Esophagus (tissue), 2 donors: ENCODE measurements at regions not wholly inside any gene's neighbourhood (a gene's known extent, or its start where the extent isn't known, plus 50 kb on each side); places are given as distances from the start of the nearest gene placed in this dataset.

ENCODE experiments used
- H3K27ac ChIP-seq, 2 donors: one replicate each; pipeline ENCODE4 v1.5.1; 2013; ENCODE audit warnings: low read depth in 2 of 2, mild to moderate bottlenecking in 2 of 2, inconsistent platforms in 1 of 2, low read length in 1 of 2, moderate library complexity in 1 of 2
- H3K27me3 ChIP-seq, 2 donors: one replicate each; pipeline ENCODE4 v1.6.1; 2013; ENCODE audit warnings: low read length in 2 of 2, control low read depth in 1 of 2, mild to moderate bottlenecking in 1 of 2; ENCODE audit not compliant: insufficient read depth in 2 of 2, control insufficient read depth in 1 of 2
- H3K36me3 ChIP-seq, 2 donors: one replicate each; pipeline ENCODE4 v1.6.1; 2013; ENCODE audit warnings: low read length in 1 of 2; ENCODE audit not compliant: control insufficient read depth in 2 of 2, insufficient read depth in 2 of 2
- H3K4me1 ChIP-seq, 2 donors: one replicate each; pipeline ENCODE4 v1.6.1; 2013; ENCODE audit warnings: low read length in 1 of 2; ENCODE audit not compliant: control insufficient read depth in 2 of 2, insufficient read depth in 2 of 2
- H3K4me3 ChIP-seq, 2 donors: one replicate each; pipeline ENCODE4 v1.5.1; 2013; ENCODE audit warnings: low read length in 2 of 2, mild to moderate bottlenecking in 2 of 2, low read depth in 1 of 2, moderate library complexity in 1 of 2
- H3K9me3 ChIP-seq, 2 donors: one replicate each; pipeline ENCODE4 v1.6.1; 2013; ENCODE audit warnings: mild to moderate bottlenecking in 2 of 2, low read depth in 1 of 2, low read length in 1 of 2, moderate library complexity in 1 of 2; ENCODE audit not compliant: control insufficient read depth in 2 of 2, insufficient read depth in 1 of 2
- WGBS, 2 donors: extraction: QIAGEN DNeasy Blood & Tissue Kit; methylation state at CpG; one replicate each; pipeline ENCODE4 v1.1.7; 2013; 5-methylcytosine and 5-hydroxymethylcytosine counted together
- donor health status: healthy with polysubstance abuse.
- donor health status: Bipolar disorder and iron deficiency.

- WGBS, 2 donors = 85 to 94% methylated on average over 1 of the region's 1 CpG
Measured at GRCh38 chr14:89639687-89640086, 222.7 kb upstream of the FOXN3 start.

GRCh38 chr14:89638891-89639290, 221.9 kb upstream of the FOXN3 start:
- 75 to 78% methylated on average over 4 of the region's 4 CpGs for WGBS, 2 donors
- H3K27me3 ChIP-seq = no peaks in the 10 kb centered on the region
- H3K36me3 ChIP-seq = no peaks in the 10 kb centered on the region
- no peak overlapping the region for H3K27ac ChIP-seq
- H3K4me1 ChIP-seq = no peaks in the 10 kb centered on the region
- no peaks in the 10 kb centered on the region for H3K9me3 ChIP-seq
- no peak overlapping the region for H3K4me3 ChIP-seq

More at GRCh38 chr14:89639687-89640086, 222.7 kb upstream of the FOXN3 start:
- Histone ChIP-seq H3K9me3 (no peaks in the 10 kb centered on the region), H3K4me3 (no peak overlapping the region), H3K36me3 (no peaks in the 10 kb centered on the region), H3K4me1 (no peaks in the 10 kb centered on the region), H3K27ac (no peak overlapping the region), H3K27me3 (no peaks in the 10 kb centered on the region)

GRCh38 chr14:89637581-89637980, 220.5 kb upstream of the FOXN3 start:
- H3K27ac ChIP-seq = no peak overlapping the region
- H3K27me3 ChIP-seq = no peaks in the 10 kb centered on the region
- H3K4me1 ChIP-seq = no peaks in the 10 kb centered on the region
- H3K9me3 ChIP-seq = no peaks in the 10 kb centered on the region
- WGBS, 2 donors = 66 to 71% methylated on average over 2 of the region's 2 CpGs
- H3K36me3 ChIP-seq = no peaks in the 10 kb centered on the region
- no peak overlapping the region for H3K4me3 ChIP-seq

GRCh38 chr14:89635615-89636014, 218.6 kb upstream of the FOXN3 start:
- no peaks in the 10 kb centered on the region for H3K4me1 ChIP-seq
- H3K27ac ChIP-seq = no peak overlapping the region
- H3K9me3 ChIP-seq = no peaks in the 10 kb centered on the region
- 90 to 92% methylated on average over 8 of the region's 8 CpGs for WGBS, 2 donors
- H3K4me3 ChIP-seq = no peak overlapping the region
- no peaks in the 10 kb centered on the region for H3K27me3 ChIP-seq
- no peaks in the 10 kb centered on the region for H3K36me3 ChIP-seq

GRCh38 chr14:89634037-89634436, 217.0 kb upstream of the FOXN3 start:
- Histone ChIP-seq H3K4me3 (no peak overlapping the region), H3K27me3 (no peaks in the 10 kb centered on the region), H3K27ac (no peak overlapping the region), H3K36me3 (no peaks in the 10 kb centered on the region), H3K4me1 (no peaks in the 10 kb centered on the region), H3K9me3 (no peaks in the 10 kb centered on the region)
- 92 to 98% methylated on average over 1 of the region's 1 CpG for WGBS, 2 donors

- WGBS, 2 donors = 88 to 89% methylated on average over 7 of the region's 7 CpGs
- Histone ChIP-seq H3K9me3 (no peaks in the 10 kb centered on the region), H3K27ac (no peak overlapping the region), H3K36me3 (no peaks in the 10 kb centered on the region), H3K4me1 (peaks cover 0 to 10% of the 10 kb centered on the region in 2 donors), H3K27me3 (no peaks in the 10 kb centered on the region), H3K4me3 (no peak overlapping the region)
Measured at GRCh38 chr14:89630101-89630829, 213.2 kb upstream of the FOXN3 start.

- Histone ChIP-seq H3K4me3 (no peak overlapping the region), H3K36me3 (no peaks in the 10 kb centered on the region), H3K27me3 (no peaks in the 10 kb centered on the region), H3K9me3 (no peaks in the 10 kb centered on the region), H3K4me1 (peaks cover 0 to 12% of the 10 kb centered on the region in 2 donors), H3K27ac (no peak overlapping the region)
- WGBS, 2 donors = 69 to 71% methylated on average over 8 of the region's 8 CpGs
Measured at GRCh38 chr14:89629383-89629782, 212.3 kb upstream of the FOXN3 start.

- H3K4me3 ChIP-seq = no peak overlapping the region
- peaks cover 0 to 15% of the 10 kb centered on the region in 2 donors for H3K4me1 ChIP-seq
- 59 to 65% methylated on average over 4 of the region's 4 CpGs for WGBS, 2 donors
- H3K27ac ChIP-seq = no peak overlapping the region
- H3K27me3 ChIP-seq = no peaks in the 10 kb centered on the region
- no peaks in the 10 kb centered on the region for H3K36me3 ChIP-seq
- H3K9me3 ChIP-seq = no peaks in the 10 kb centered on the region
Measured at GRCh38 chr14:89628521-89628920, 211.5 kb upstream of the FOXN3 start.

- Histone ChIP-seq H3K4me3 (no peak overlapping the region), H3K4me1 (peaks cover 0 to 15% of the 10 kb centered on the region in 2 donors), H3K27me3 (no peaks in the 10 kb centered on the region), H3K27ac (no peak overlapping the region), H3K9me3 (no peaks in the 10 kb centered on the region), H3K36me3 (no peaks in the 10 kb centered on the region)
- 65 to 68% methylated on average over 6 of the region's 6 CpGs for WGBS, 2 donors
Measured at GRCh38 chr14:89626233-89626806, 209.3 kb upstream of the FOXN3 start.

GRCh38 chr14:89625731-89626232, 208.7 kb upstream of the FOXN3 start:
- no peak overlapping the region for H3K4me3 ChIP-seq
- WGBS, 2 donors = 50 to 65% methylated on average over 9 of the region's 9 CpGs

More at GRCh38 chr14:89625731-89626232, 208.7 kb upstream of the FOXN3 start:
- Histone ChIP-seq H3K9me3 (no peaks in the 10 kb centered on the region), H3K27me3 (no peaks in the 10 kb centered on the region), H3K27ac (no peak overlapping the region), H3K4me1 (peaks cover 0 to 15% of the 10 kb centered on the region in 2 donors), H3K36me3 (no peaks in the 10 kb centered on the region)
